ENCODE measurements at regions not wholly inside any gene's neighbourhood (a gene's known extent, or its start where the extent isn't known, plus 50 kb on each side); places are given as distances from the start of the nearest gene placed in this dataset.

DNA sequence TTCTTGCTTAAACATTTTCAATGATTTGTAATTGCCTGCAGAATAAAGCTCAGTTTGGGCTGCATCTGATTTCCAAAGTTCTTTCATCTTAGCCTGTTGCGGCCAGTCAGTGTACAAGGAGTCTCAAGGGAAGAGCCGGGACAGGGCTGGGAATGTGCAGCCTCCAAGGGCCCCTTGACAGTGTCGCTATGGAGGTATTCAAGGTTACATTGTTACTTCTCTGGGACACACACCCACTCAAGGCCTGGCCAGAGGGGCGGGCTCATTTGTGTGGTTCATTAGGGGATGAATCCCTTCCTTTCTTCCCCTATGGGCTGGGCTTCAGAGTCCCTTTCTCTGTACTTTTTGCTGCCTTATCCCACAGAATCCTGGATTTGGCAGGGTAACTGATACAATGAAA is 107.6 kb upstream of the CSF3R start:
- no peak overlapping the region; a peak in 1 of 4 replicates for H3K4me2 ChIP-seq (ENCODE audit: insufficient read depth in 1 of 2, low read depth in 2 of 2, low read length in 2 of 2)
- H3K4ac ChIP-seq (replicated peaks; ENCODE audit: insufficient read length, low read depth, low read length) = no peak overlapping the region
- H3K9ac ChIP-seq (replicated peaks in 1 of 4; ENCODE audit: extremely low read depth in 1 of 4, low read depth in 3 of 4, low read length in 3 of 4) = no peak overlapping the region
- no peak overlapping the region for H4K8ac ChIP-seq (ENCODE audit: extremely low read depth, insufficient read depth, low read length)
- peaks cover 10 to 26% (median 16%) of the 10 kb centered on the region in 4 experiments for H3K4me1 ChIP-seq (replicated peaks in 1 of 4; ENCODE audit: control insufficient read depth in 3 of 4, insufficient read depth in 4 of 4, low read length in 3 of 4)
- whole genome bisulfite sequencing, 2 experiments (ENCODE audit: extremely low coverage in 1 of 2, insufficient coverage in 1 of 2, insufficient read length in 1 of 2, insufficient replicate concordance in 2 of 2, low coverage in 1 of 2, low lambda C conversion rate in 2 of 2, missing lambda C conversion rate in 1 of 2) = 83% methylated on average over 4 of the region's 4 CpGs; no CpG with 5 or more reads in 1 of the 2 experiments
- H3K23me2 ChIP-seq (ENCODE audit: low read depth, low read length) = no peaks in the 10 kb centered on the region; the same call in none of the 2 replicates
- 0 out of 2 replicates have a peak overlapping the region, but pooled peaks have one; percentile 72 for H2BK20ac ChIP-seq (ENCODE audit: low read length)
- ChIA-PET POLR2A (ENCODE audit: partially characterized antibody) (interaction anchor here (2.7 kb wide), 1 partner anchor 15 kb away, joined by 7 read pairs; no protein-coding TSS in a partner anchor), CTCF (ENCODE audit: partially characterized antibody) (interaction anchor here (0.6 to 8.9 kb wide), 17 partner anchors 8 to 476 kb away, joined by 3 to 71 read pairs (median 4); no protein-coding TSS in a partner anchor)
- no peak overlapping the region for H3K14ac ChIP-seq (ENCODE audit: insufficient read length)
- H3K27ac ChIP-seq (ENCODE audit: low read depth, low read length) = no peak overlapping the region
- no peak overlapping the region for H3K18ac ChIP-seq (ENCODE audit: extremely low read depth, low read length)
- H3K27me3 ChIP-seq (replicated peaks in 1 of 4; ENCODE audit: control insufficient read depth in 3 of 4, extremely low read depth in 1 of 4, insufficient read depth in 3 of 4, low read length in 3 of 4) = no peaks in the 10 kb centered on the region; a peak in 1 of 7 replicates
- H3K9me3 ChIP-seq (ENCODE audit: insufficient read depth in 2 of 2, low read depth in 1 of 2, low read length in 1 of 2) = no peaks in the 10 kb centered on the region
- FAIRE-seq = no peak
- no peak overlapping the region for H3K4me3 ChIP-seq (ENCODE audit: extremely low read depth in 1 of 4, insufficient read depth in 2 of 4, low read depth in 3 of 4, low read length in 4 of 4)
- H2BK15ac ChIP-seq (ENCODE audit: low read length) = no peak overlapping the region
- no peak overlapping the region for H3K56ac ChIP-seq (replicated peaks; ENCODE audit: insufficient read length, low read depth, low read length)
- no peak overlapping the region for H2AFZ ChIP-seq (ENCODE audit: low read length)
- H2BK12ac ChIP-seq (ENCODE audit: low read depth, low read length) = no peak overlapping the region
- no peak overlapping the region for H2BK5ac ChIP-seq (ENCODE audit: low read depth, low read length)
- no peak for DNase-seq (ENCODE audit: low read depth in 1 of 2, low spot score in 2 of 2)
- no peaks in the 10 kb centered on the region for H3K79me2 ChIP-seq (ENCODE audit: control insufficient read depth in 1 of 2, insufficient read depth in 2 of 2, low read length in 2 of 2)
- H2BK120ac ChIP-seq (replicated peaks; ENCODE audit: low read depth, low read length) = no peak overlapping the region
- no peak overlapping the region for H4K91ac ChIP-seq (replicated peaks; ENCODE audit: insufficient read length, low read length)
- H4K5ac ChIP-seq (ENCODE audit: insufficient read length, low read depth, low read length) = no peak overlapping the region
- H4K20me1 ChIP-seq (replicated peaks in 1 of 2; ENCODE audit: control insufficient read depth in 1 of 2, insufficient read depth in 2 of 2, low read length in 2 of 2) = no peaks in the 10 kb centered on the region
- no peak overlapping the region for H2AK5ac ChIP-seq (ENCODE audit: low read depth, low read length)
- H3K79me1 ChIP-seq (ENCODE audit: low read depth, low read length) = no peaks in the 10 kb centered on the region
- no peaks in the 10 kb centered on the region for H3K36me3 ChIP-seq (ENCODE audit: control insufficient read depth in 2 of 4, insufficient read depth in 4 of 4, low read length in 3 of 4)
- no peak overlapping the region for H3K23ac ChIP-seq (ENCODE audit: insufficient read length)
- TF ChIP-seq POU5F1 (IDR thresholded peaks at IDR 0.05; ENCODE audit: low read depth, low read length) = no peak
- no peak for TF ChIP-seq SP1 (IDR thresholded peaks at IDR 0.05; ENCODE audit: low read depth, low read length)
- no peak for TF ChIP-seq YY1 (IDR thresholded peaks at IDR 0.05; ENCODE audit: low read depth, low read length)
- no peak for TF ChIP-seq RBBP5 (IDR thresholded peaks at IDR 0.05; ENCODE audit: borderline replicate concordance, low read depth, low read length)
- TF ChIP-seq MAFK (IDR thresholded peaks at IDR 0.05; ENCODE audit: low read depth, low read length) = no peak
- no peak for TF ChIP-seq CTCF (IDR thresholded peaks at IDR 0.05; ENCODE audit: control extremely low read depth in 1 of 3, insufficient read depth in 1 of 3, low read depth in 1 of 3, low read length in 3 of 3)
- TF ChIP-seq TBP (IDR thresholded peaks at IDR 0.05; ENCODE audit: low read depth, low read length) = no peak
- TF ChIP-seq BACH1 (IDR thresholded peaks at IDR 0.05; ENCODE audit: low read length) = no peak
- no peak for TF ChIP-seq CREB1 (IDR thresholded peaks at IDR 0.05)
- TF ChIP-seq KDM1A (IDR thresholded peaks at IDR 0.05; ENCODE audit: borderline replicate concordance, low read length) = no peak
- TF ChIP-seq RNF2 (IDR thresholded peaks at IDR 0.05; ENCODE audit: borderline replicate concordance, low read depth, low read length, missing control alignments, poor library complexity, severe bottlenecking) = no peak
- TF ChIP-seq CBX5 (IDR thresholded peaks at IDR 0.05; ENCODE audit: low read depth, low read length) = no peak

All from H1 (cell line).